ENCODE measurements at regions not wholly inside any gene's neighbourhood (a gene's known extent, or its start where the extent isn't known, plus 50 kb on each side); places are given as distances from the start of the nearest gene placed in this dataset.
"Not testable (repeated sequence)": the region's sequence is repeated elsewhere in the genome, so short reads cannot be mapped to it uniquely, and the experiment has no call there.

- TF ChIP-seq CTCF (IDR thresholded peaks at IDR 0.05; ENCODE audit: insufficient read depth, low read length); GABPA (IDR thresholded peaks at IDR 0.05; ENCODE audit: low read depth): not testable (repeated sequence)
These were observed 53.5 kb upstream of the PLCB4 start for GRCh38 chr20:9015232-9015983.

All from HL-60 (cell line).